GM11168 (cell line): ENCODE measurements at regions not wholly inside any gene's neighbourhood (a gene's known extent, or its start where the extent isn't known, plus 50 kb on each side); places are given as distances from the start of the nearest gene placed in this dataset.

Experiments used
- in situ Hi-C: fragments of 300-500 bp; cut with MboI; formaldehyde crosslinking; loops from one replicate; pipeline ENCODE4 v1.12.0; 2022; ENCODE audit warnings: low sequenced_read_pairs; ENCODE audit not compliant: unreplicated experiment

DNA sequence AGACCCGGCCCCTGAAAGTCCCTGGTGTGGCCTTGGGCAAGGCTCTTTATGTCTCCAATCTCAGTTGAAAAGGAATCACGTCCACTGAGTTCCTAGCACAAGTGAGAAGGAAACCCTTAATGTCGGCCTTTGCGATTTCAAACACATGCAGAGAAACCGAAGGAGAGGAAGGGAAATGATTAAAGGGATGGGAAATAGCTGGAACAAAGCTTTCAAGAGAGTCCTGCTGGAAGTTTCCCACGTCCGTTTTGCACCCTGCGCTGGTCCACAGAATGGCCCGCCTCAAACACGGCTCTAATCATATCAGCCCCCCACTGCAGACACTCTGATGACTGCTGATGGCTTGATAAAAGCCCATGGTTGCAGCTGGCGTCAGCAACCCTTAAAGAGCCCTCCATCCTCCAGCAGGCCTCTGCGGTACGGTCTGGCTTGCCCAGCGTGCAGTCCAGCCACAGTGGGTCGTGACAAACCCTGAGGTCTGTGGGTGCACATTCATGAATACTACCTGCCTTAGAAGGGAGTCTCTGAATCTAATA lies 765.5 kb upstream of the EEF2KMT start:
- in situ Hi-C loops: no loop called here

GRCh38 chr16:5862103-5862840 lies 764.7 kb upstream of the EEF2KMT start:
- in situ Hi-C loops: no loop called here

DNA sequence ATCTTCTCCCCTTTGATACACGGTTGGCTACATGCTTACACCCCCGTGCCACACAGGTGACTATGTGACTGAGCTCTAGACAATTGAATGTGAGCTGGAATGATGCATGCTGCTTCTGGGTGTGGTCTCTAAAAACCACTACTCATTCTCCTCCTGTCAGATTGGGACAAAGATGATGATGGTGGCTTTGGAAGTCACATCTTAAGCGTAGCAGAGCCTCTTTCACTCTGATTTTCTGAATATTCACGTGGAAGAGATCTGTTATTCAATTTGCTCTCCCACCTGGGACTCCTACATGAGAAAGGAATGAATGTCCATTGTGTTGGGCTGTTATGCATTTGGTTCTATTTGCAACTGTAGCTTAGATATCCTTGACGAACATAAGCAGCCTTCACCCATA lies 763.6 kb upstream of the EEF2KMT start:
- in situ Hi-C loops: no loop called here

GRCh38 chr16:5858180-5858579 lies 760.6 kb upstream of the EEF2KMT start:
- in situ Hi-C loops: no loop called here

GRCh38 chr16:5854027-5854426 lies 756.4 kb upstream of the EEF2KMT start:
- in situ Hi-C loops: no loop called here

- in situ Hi-C loops: no loop called here
Measured at GRCh38 chr16:5852151-5852550, 754.6 kb upstream of the EEF2KMT start.

DNA sequence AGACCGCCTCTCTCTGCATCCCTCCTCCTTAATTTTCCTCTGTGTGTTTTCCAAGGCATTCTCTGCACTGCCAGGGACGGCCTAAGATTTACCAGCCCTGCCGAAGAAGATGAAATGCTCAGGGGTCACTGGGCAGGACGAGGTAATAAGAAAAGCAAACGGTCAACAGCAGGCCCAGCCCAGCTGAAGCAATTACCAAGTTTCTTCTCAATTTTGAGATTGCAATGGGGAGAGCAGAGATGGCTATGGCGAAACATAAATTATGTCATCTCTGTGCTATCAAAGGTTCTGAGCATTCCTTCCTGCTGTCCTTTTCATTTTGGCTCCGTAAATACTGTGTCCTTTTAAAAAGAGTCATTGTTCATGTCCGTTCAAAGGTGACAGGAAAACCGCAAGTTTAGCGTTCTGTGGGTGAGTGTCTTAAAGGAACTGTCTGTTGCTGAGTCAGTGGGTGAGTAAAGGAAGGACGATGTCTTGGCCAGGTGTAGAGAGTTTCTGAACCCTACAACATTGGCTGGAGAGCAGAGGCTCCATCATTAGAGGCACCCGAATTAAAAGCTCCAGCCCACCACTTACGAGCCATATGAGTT lies 753.9 kb upstream of the EEF2KMT start:
- in situ Hi-C loops: no loop called here

DNA sequence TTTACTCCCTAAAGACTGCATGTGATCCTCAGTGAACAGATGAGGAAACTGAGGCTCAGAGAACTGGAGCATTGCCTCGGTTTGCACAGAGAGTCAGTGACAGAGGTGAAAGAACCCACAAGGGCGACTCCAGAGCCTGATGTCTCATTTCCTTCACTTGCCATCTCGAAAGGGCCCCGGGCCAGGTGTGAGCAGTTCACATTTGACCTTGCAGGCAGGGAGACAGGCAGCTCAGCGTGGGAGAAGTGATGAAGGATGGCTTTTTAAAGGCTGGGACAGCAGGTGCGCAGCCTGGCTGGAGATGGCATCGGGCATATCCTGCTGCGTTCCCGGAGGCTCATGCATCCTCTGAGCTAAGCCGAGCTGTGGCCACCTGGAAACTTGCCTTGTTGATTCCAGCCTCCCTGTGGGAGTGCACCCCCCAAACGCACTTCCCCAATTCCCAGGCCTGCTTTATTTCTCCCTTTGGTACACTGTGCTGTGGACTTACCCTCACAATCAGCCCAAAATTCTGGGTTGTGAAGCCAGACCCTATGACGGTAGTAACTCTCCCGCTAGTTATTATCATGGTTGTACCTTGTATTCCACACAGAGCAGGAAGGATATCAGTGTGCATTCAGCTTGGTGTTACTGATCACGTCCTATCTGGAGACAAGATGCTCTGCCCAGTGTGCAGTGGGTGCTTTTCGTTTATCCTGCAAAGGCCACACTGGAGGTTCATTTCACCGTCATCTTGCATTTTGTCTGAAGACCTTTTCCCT lies 753.2 kb upstream of the EEF2KMT start:
- in situ Hi-C loops: no loop called here

- in situ Hi-C loops: no loop called here
Measured at GRCh38 chr16:5845046-5845445, 747.5 kb upstream of the EEF2KMT start.

DNA sequence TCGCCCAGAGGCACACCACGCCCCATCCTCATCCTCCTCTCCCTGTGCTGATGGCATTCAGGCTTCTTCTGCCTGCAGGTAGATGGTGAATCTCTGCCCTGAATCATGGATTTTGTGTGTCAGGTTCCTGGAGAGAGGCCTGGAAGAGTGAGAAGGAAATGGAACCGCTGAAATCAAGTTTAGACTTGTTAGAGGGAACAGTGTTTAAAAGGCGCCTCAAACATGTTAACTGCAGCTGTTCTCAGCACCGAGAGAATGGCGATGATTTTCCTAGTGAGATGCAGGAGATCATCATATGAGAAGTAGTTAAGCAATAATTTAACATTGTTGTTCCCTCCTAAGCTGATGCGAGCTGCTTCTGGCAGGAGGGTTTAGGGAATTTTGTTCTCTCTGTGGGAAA lies 744.4 kb upstream of the EEF2KMT start:
- in situ Hi-C loops: no loop called here

DNA sequence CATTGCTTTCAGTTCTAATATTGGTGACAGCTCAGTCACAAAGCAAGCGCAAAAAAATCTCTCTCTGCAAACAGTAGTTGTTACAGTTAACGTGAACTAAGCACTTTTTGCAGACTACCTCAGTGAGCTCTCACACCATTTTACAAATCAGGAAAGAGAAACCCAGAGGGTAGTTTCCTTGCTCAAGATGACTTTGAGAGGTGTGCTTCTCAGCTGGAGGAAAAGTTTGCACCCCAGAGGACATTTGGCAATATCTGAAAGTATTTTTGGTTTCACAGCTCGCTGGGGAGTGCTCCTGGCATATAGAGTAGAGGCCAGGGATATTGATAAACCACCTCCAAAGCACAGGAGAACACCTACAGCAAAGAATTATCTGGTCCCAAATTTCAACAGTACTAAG lies 741.1 kb upstream of the EEF2KMT start:
- in situ Hi-C loops: no loop called here

DNA sequence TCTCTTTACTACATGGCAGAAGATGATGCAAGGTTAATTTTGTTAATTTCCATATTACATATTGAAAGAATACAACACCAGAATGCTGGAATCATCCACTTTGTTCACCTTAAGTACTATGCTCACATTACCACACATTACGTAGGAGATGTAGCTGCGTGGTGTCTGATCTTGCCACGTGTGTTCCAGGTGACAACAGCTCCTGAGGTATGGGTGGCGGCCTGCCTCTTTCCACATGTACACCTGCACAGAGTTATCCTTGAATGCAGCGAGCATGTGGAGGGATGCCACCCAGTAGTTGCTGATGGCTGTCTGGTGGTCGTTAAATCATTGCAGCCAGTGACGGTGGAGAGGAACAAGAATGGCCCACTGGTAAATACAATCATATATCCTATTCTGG lies 740.5 kb upstream of the EEF2KMT start:
- in situ Hi-C loops: no loop called here

GRCh38 chr16:5837007-5837670 lies 739.5 kb upstream of the EEF2KMT start:
- in situ Hi-C loops: no loop called here

- in situ Hi-C loops: no loop called here
Measured at GRCh38 chr16:5835876-5836275, 738.3 kb upstream of the EEF2KMT start.

GRCh38 chr16:5826332-5826731 lies 728.7 kb upstream of the EEF2KMT start:
- in situ Hi-C loops: no loop called here

GRCh38 chr16:5820472-5820871 lies 722.9 kb upstream of the EEF2KMT start:
- in situ Hi-C loops: no loop called here

GRCh38 chr16:5815570-5816237 lies 718.1 kb upstream of the EEF2KMT start:
- in situ Hi-C loops: no loop called here

DNA sequence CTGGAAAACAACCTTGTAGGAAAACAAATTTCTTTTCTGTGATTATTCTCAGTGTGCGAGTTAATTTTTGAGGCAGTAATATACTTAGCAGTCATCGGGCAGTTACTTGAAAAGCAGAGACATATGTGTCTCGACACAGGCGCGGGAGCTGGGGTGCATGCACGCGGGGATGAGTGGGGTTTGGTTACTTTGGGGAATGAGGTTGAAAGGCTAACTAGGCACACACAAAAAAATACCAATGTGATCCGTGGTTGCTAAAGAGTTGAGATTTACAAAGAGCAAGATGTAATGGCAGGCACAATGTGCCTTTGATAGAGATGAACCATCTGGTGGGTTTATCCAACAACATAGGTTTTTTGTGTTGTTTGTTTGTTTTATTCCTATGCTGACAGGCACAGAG lies 703.8 kb upstream of the EEF2KMT start:
- in situ Hi-C loops: no loop called here

- in situ Hi-C loops: no loop called here
Measured at GRCh38 chr16:5793556-5793955, 696.0 kb upstream of the EEF2KMT start.

DNA sequence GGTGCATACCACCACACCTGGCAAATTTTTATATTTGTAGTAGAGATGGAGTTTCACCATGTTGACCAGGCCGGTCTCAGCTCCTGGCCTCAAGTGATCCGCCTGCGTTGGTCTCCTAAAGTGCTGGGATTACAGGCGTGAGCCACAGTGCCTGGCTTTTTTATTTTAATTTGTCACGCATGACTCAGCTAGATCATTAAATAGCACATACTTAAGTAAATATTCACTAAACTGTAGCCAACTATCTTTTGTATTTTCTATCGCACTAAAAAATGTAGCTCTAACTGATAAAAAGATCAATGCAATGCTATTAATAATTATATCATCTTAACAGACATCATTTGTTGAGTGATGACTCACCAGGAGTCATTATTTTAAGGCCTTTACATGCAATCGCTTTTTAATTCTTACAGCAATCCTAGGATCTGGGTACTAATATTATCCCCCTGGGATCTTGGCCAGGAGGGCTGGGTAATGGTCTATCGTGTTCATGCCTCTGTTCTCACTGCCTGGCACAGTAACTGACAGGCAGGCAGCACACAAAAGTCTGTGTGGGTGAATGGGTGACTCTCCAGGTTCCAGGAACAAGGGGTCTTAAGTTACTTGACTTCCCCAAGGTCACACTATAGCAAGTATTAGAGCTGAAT lies 693.5 kb upstream of the EEF2KMT start:
- in situ Hi-C loops: no loop called here
